Suppressor macrophage (primary cell): ENCODE measurements at regions not wholly inside any gene's neighbourhood (a gene's known extent, or its start where the extent isn't known, plus 50 kb on each side); places are given as distances from the start of the nearest gene placed in this dataset.
A peak's percentile ranks its signal among the peaks of the same experiment; 100 is the strongest.

Source experiments
- DNase-seq, 4 experiments: peaks; one replicate each; pipeline ENCODE4 v3.0.0-alpha.2; 2020 to 2022

- DNase-seq: no peak
Observed at GRCh38 chr1:61627365-61627764, 97.6 kb downstream of the TM2D1 start.

GRCh38 chr1:61626816-61627215 is 98.1 kb downstream of the TM2D1 start:
- DNase-seq: no peak

DNA sequence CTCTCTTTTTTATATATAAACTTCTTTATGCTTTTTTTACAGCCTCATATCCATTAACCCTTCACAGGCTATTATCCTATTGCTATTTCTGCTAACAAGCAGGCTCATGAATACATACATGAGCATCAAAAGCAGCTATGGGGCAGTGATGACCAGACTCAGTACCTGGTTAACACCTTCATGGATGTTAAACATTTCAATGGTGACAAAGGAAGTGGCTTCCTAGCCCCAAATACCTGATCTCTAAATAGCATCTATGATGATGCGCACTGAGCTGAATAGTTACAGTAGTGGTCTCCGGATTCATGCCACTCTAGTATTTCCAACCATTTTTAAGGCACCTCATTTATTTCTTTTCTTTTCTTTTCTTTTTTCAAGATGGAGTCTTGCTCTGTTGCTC is 101.1 kb downstream of the TM2D1 start:
- DNase-seq: no peak

DNA sequence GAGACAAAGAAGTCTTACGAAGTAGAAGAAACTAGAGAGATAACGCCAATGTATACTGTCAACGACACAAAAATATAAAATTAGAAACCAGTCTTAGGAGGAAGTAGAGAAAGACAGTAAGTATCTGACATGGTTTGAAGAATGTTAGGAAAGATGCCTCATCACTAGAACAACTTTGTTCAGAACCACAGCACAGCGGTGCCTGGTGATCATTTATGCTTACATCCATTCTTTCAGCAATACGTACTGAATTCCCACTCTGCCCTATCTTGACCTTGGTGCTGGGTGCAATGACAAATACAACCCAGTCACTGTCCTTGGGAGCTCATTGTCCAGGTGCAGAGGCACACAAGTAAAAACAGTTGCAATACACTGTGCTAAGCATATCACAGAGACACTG is 104.4 kb downstream of the TM2D1 start:
- DNase-seq: peak in 2 of 4 experiments; percentile 34 to 48

- no peak for DNase-seq
Observed at GRCh38 chr1:61618755-61619154, 106.2 kb downstream of the TM2D1 start.

- DNase-seq: no peak
Observed at GRCh38 chr1:61618193-61618592, 106.7 kb downstream of the TM2D1 start.

DNA sequence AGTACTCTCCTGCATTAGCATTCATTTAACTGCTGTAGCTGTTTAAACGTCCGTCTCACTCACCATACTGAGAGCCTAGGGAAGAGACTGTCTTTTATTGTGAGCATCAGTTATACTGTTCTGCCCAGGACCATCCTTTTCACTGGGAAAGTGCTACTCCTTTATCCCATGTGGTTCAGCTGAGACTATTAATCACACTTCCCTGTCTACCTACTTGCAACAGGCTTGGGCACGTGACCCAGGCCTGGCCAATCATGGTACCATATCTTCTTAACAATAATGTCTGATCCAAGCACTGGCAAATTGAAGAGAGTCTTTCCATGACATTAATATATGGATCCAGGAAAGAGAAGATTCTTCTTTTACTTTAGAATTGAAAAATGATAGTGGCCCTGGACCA is 108.1 kb downstream of the TM2D1 start:
- no peak for DNase-seq

DNA sequence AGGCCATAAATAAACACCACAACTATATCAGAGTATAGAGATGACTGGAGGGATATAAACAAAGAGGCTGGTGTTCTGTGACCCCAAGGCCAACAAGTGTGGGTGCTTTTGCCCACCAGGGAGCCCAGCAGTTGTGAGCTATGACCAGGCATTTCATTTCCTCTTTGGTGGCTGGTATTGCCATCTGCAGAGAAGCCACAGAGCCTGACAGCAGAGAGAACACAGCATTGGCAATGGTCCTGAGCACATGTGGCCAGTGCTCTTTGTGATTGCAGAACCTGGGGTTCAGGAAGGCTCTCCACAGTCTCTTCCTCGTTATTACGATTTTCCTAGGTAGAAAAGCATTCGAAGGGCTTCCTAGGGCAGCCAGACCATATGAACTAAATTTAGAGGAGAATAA is 112.3 kb downstream of the TM2D1 start:
- peak; percentile 60 to 66 (median 65) for DNase-seq

GRCh38 chr1:61609040-61609439 is 115.9 kb downstream of the TM2D1 start:
- DNase-seq: no peak

GRCh38 chr1:61607448-61607847 is 117.5 kb downstream of the TM2D1 start:
- DNase-seq: no peak

- DNase-seq: peak in 1 of 4 experiments; percentile 8
Observed at GRCh38 chr1:61606448-61607312, 118.3 kb downstream of the TM2D1 start.

- peak in 1 of 4 experiments; percentile 8 for DNase-seq
Observed at GRCh38 chr1:61605607-61606321, 119.2 kb downstream of the TM2D1 start.

DNA sequence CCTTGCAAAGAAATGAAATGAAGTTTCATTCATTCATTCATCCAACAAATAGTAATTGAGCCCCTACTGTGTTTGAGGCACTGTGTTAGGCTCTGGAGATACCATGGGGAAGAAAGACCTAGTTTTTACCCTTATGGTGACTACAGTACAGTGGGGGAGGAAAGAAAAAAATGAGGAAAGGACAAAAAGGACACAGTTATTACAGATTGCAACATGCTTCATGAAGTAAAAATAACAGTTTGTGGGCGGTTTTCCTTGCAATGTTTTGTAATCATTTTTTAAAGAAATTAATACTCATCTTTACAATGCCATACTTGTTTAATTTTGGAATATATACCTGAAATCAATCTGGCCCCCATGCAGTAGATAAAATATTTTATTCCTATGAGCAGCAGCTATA is 120.3 kb downstream of the TM2D1 start:
- peak in 3 of 4 experiments; percentile 22 to 80 (median 79) for DNase-seq

DNA sequence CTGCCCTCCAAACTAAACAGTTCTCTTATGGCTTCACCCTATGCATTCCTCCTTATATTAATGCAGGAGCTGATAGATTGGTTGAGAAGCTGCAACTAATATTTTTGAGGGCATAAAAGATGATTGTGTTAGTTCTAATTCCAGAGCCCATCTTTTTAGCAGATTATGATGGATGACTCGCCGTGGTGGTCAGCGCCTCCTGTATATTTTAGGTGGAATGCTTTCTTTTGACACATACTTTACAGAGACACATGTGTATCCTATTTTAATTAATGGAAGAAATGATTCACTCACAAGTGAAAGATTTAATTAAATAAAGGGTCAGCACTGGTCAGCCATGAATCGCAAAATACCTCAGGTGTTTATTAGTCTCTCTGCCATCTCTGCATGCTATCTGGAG is 120.7 kb downstream of the TM2D1 start:
- DNase-seq: no peak

DNA sequence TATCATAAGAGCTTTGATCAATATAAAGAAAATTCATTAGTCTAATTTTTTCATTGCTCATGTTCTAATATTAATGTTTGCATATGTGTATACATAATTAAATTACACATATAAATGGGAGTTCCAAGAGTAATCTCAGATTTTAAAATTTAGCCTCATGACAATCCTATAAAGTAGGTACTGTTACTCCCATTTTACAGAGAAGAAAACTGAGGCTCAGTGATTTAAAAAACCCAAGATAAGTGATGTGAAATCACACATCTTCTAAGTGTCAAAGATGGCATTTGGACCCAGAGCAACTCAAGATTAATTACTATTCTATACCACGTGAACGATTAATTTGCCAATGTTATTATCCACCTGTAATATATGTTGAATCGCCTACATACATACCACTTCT is 122.3 kb downstream of the TM2D1 start:
- DNase-seq: no peak

DNA sequence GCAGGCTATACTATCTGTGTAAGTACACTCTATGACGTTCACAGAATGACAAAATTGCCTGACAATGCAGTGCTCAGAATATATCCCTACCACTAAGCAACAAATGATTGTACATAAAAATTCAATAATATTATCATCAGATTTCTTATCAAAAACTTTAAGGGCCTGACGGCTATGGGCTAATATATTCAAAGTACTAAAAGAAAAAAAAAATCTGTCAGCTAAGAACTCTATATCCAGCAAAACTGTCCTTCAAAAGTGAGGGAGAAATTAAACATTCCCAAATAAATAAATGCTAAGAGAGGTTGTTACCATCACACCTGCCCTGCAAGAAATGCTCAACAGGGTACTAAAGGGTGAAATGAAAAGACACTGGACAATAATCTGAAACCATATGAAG is 127.3 kb downstream of the TM2D1 start:
- DNase-seq: no peak

GRCh38 chr1:61593331-61593730 is 131.6 kb downstream of the TM2D1 start:
- no peak for DNase-seq

DNA sequence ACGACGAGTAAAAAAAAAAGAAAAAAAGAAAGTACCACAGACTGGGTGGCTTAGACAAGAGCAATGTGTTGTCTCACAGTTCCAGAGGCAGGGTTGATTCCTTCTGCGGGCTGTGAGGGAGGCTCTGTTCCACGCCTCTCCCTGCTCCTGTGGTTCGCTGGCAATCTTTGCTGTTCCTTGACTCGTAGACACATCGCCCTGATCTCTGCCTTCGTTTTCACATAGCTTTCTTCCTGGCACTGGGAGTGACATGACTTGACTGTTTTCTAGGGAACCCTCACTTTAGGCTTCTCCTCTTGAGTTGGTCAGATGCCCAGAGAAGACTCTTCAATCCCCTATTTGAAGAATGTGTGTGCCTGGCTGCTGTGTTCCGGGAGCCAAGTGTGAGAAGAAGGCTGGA is 133.6 kb downstream of the TM2D1 start:
- no peak for DNase-seq

DNA sequence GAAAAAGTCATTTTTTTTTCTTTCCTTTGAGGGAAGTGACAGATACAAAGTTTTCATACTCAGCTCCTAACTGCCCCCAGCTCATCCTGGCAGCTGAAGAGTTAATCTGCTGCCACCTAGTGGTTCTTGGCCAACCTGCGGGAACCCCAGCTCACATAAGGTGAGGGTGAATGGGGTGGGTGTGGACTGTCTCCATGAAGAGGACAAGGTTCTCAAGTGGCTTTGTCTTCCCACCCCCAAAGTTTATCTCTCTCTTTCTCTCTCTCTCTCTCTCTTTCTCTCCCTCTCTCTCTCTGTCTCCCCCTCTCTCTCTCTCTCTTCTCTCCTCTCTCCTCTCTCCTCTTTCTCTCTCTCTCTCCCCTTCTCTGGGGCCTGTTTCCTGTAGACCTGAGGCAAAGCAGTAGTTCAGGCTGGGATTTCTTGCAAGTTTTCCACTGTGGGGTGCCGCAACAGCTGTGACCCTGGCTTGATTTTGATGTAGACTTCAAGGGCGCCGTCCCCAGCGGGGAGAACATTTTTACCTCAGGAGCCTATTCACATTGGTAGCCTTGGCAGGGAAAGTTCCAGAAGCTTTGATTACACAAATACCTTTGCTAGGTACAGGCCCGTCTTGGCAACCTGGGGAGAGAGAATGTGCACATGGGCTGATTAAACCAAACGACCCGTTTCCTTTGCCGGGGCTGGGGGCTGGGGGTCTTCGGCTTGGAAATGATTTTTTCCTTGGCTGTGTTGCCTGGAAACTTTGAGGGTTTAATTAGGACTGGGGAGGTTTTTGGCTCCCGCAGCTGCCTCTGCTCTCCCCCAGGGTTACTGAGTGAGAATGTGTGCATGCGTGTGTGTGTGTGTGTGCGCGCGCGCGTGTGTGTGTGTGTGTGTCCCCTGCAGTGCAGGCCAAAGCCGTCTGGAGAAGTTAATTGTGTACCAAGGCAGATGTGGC is 135.9 kb downstream of the TM2D1 start:
- peak; percentile 63 to 78 (median 70) for DNase-seq

GRCh38 chr1:61585714-61586113 is 139.2 kb downstream of the TM2D1 start:
- no peak for DNase-seq

DNA sequence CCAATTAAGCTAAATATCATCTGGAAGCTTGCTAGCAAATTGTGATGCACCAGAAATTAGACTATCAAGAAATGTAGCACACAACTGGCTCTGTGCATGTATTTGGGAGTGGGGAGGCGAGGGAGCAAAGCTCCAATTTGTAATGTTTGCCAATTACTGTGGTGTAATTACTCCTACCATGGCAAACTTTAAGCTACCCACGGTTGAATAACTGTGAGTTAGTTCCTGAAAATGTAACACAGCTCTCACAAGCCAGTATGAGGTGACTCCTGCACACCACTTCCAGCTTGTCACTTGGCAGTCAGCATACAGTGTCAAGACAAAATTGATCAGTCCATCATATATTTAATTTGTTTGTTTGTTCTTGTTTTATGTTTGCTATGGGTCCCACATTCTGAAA is 141.2 kb downstream of the TM2D1 start:
- peak in 3 of 4 experiments; percentile 29 to 61 (median 52) for DNase-seq

DNA sequence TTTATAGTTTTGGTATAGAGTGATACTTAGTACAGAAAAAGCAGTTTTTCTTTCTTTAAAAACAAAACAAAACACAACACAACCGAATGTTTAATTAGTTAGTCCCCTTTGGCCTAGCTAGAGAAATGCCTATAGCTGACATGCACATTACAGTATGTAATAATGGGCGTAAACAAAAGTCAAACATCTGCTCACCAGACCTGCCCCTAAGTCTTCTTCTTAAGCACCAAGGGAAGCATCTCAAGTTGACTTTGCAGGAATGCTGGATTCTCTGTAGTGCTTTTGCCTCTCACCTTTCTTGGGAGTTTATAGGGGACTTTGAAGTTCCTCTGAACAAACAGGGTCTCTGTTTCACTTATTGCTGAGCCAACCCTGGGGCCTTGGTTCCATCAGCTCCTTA is 143.7 kb downstream of the TM2D1 start:
- DNase-seq: no peak

DNA sequence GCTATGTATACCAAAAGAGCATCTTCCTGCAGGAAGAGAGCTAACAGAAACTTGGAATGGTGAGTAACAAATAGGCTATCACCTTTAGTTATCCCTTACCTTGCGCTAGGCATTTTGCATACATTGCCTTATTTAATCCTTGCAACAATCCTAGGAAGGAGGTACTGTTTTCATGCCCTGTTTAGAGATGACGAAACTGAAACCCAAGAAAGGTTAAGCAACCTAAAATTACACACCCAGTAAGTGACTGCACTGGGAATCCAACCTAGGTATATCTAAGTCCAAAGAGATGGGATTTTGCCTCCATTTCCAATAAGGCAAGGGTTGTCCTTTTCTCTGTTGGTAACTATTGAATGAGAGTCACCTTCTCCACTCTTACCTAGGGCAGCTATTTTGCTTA is 144.5 kb downstream of the TM2D1 start:
- DNase-seq: no peak
